ENCODE measurements at regions not wholly inside any gene's neighbourhood (a gene's known extent, or its start where the extent isn't known, plus 50 kb on each side); places are given as distances from the start of the nearest gene placed in this dataset.

DNA sequence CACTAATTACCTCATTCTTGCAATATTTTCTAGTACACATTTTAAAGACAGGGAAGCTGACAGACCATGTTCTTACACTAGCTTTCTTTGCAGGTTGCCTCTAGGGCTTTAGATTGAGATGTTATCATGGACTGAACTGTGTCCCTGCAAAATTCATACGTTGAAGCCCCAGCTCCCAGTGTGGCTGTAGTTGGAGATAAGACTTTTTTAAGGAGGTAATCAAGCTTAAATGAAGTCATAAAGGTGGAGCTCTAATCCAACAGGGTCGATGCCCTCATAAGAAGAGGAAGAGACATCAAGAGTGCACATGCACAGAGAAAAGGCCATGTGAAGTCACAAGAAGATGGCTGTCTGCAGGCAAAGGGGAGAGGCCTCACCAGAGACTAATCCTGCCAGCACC lies 471.2 kb upstream of the ACTBL2 start:
- TF ChIP-seq POLR2A (IDR thresholded peaks at IDR 0.05; ENCODE audit: low read length) = no peak
- TF ChIP-seq GATA1 (IDR thresholded peaks at IDR 0.05; ENCODE audit: low read depth, low read length) = no peak
